Kidney (tissue), 13 donors: ENCODE measurements at regions not wholly inside any gene's neighbourhood (a gene's known extent, or its start where the extent isn't known, plus 50 kb on each side); places are given as distances from the start of the nearest gene placed in this dataset.

Experiments
- DNase-seq, 5 donors: peaks; one replicate each; pipeline ENCODE4 v3.0.0-alpha.2; 2013 to 2020
- FAIRE-seq: peaks from 2 replicates; lab custom pipeline; 2012; peaks lifted over from hg19 to GRCh38; lab: Jason Lieb, UNC
- H3K27ac ChIP-seq, 2 donors: one replicate each; pipeline ENCODE4 v1.7.0; 2013; ENCODE audit warnings: low read depth in 2 of 2, low read length in 2 of 2, inconsistent platforms in 1 of 2
- H3K27me3 ChIP-seq: one replicate; pipeline ENCODE4 v1.7.1; 2013; ENCODE audit warnings: low read length, inconsistent platforms; ENCODE audit not compliant: control insufficient read depth, insufficient read depth
- H3K36me3 ChIP-seq, 3 donors: one replicate each; pipeline versions ENCODE4 v1.7.0 to v1.7.1; 2013; ENCODE audit warnings: low read length in 3 of 3, control low read depth in 1 of 3, inconsistent platforms in 1 of 3; ENCODE audit not compliant: insufficient read depth in 3 of 3, control insufficient read depth in 2 of 3
- H3K4me1 ChIP-seq, 3 donors: one replicate each; pipeline versions ENCODE4 v1.7.0 to v1.7.1; 2013; ENCODE audit warnings: low read length in 3 of 3, inconsistent platforms in 1 of 3, low read depth in 1 of 3; ENCODE audit not compliant: control insufficient read depth in 2 of 3, insufficient read depth in 2 of 3
- H3K4me3 ChIP-seq, 3 donors: one replicate each; pipeline versions ENCODE4 v1.7.0 to v1.8.1; 2013; ENCODE audit warnings: low read length in 3 of 3, control low read depth in 1 of 3, inconsistent platforms in 1 of 3
- H3K9ac ChIP-seq, 3 donors: one replicate each; pipeline versions ENCODE4 v1.7.0 to v1.7.1; 2013; ENCODE audit warnings: low read length in 3 of 3, control low read depth in 1 of 3, inconsistent platforms in 1 of 3
- H3K9me3 ChIP-seq, 3 donors: one replicate each; pipeline versions ENCODE4 v1.7.0 to v1.7.1; 2013; ENCODE audit warnings: low read length in 3 of 3, control low read depth in 1 of 3, inconsistent platforms in 1 of 3; ENCODE audit not compliant: control insufficient read depth in 2 of 3, insufficient read depth in 1 of 3
- intact Hi-C: fragments of 100-400 bp; cut with DNase I; formaldehyde crosslinking; loops from one replicate; pipeline ENCODE4 v1.11.1; 2022
- TF ChIP-seq, protein P1 (sequence below): IDR thresholded peaks from 3 replicates; pipeline ENCODE4 v1.5.1; 2012; ENCODE audit warnings: mild to moderate bottlenecking, moderate library complexity, borderline replicate concordance; ENCODE audit not compliant: insufficient read depth; ENCODE audit errors: extremely low read depth
- donor health status: control.
- donor health status: control.
- donor health status: control.
- donor health status: control.
- donor health status: control.
- donor health status: DM: yes; HTN: yes; CAD: no.
- donor health status: Normal renal cell carcinoma (clear cell type).

- H3K4me1 ChIP-seq: no peaks in the 10 kb centered on the region
- H3K9me3 ChIP-seq: no peaks in the 10 kb centered on the region
- no peak for DNase-seq
- intact Hi-C loops: no loop called here
- no peaks in the 10 kb centered on the region for H3K36me3 ChIP-seq
- H3K27ac ChIP-seq: no peak overlapping the region
- no peaks in the 10 kb centered on the region for H3K27me3 ChIP-seq
- TF ChIP-seq, protein P1, sequence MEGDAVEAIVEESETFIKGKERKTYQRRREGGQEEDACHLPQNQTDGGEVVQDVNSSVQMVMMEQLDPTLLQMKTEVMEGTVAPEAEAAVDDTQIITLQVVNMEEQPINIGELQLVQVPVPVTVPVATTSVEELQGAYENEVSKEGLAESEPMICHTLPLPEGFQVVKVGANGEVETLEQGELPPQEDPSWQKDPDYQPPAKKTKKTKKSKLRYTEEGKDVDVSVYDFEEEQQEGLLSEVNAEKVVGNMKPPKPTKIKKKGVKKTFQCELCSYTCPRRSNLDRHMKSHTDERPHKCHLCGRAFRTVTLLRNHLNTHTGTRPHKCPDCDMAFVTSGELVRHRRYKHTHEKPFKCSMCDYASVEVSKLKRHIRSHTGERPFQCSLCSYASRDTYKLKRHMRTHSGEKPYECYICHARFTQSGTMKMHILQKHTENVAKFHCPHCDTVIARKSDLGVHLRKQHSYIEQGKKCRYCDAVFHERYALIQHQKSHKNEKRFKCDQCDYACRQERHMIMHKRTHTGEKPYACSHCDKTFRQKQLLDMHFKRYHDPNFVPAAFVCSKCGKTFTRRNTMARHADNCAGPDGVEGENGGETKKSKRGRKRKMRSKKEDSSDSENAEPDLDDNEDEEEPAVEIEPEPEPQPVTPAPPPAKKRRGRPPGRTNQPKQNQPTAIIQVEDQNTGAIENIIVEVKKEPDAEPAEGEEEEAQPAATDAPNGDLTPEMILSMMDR: no peak
- H3K9ac ChIP-seq: no peak overlapping the region
- FAIRE-seq: no peak
- no peak overlapping the region for H3K4me3 ChIP-seq
Observed at GRCh38 chr2:142782942-142783443, 94.5 kb upstream of the KYNU start.

GRCh38 chr2:142781146-142781545 is 96.3 kb upstream of the KYNU start:
- H3K27me3 ChIP-seq: no peaks in the 10 kb centered on the region
- no peaks in the 10 kb centered on the region for H3K36me3 ChIP-seq
- no peak overlapping the region for H3K4me3 ChIP-seq
- no peak overlapping the region for H3K9ac ChIP-seq
- TF ChIP-seq, protein P1: no peak
- FAIRE-seq (no peak), DNase-seq (no peak)
- H3K4me1 ChIP-seq: no peaks in the 10 kb centered on the region
- intact Hi-C loops: no loop called here
- no peaks in the 10 kb centered on the region for H3K9me3 ChIP-seq
- no peak overlapping the region for H3K27ac ChIP-seq

GRCh38 chr2:142778289-142778688 is 99.2 kb upstream of the KYNU start:
- no peak for FAIRE-seq
- H3K36me3 ChIP-seq: no peaks in the 10 kb centered on the region
- intact Hi-C loops: no loop called here
- no peak overlapping the region for H3K9ac ChIP-seq
- H3K27me3 ChIP-seq: no peaks in the 10 kb centered on the region
- H3K4me1 ChIP-seq: no peaks in the 10 kb centered on the region
- no peak for DNase-seq
- TF ChIP-seq, protein P1: no peak
- H3K9me3 ChIP-seq: no peaks in the 10 kb centered on the region
- H3K27ac ChIP-seq: no peak overlapping the region
- H3K4me3 ChIP-seq: no peak overlapping the region

- Histone ChIP-seq H3K9ac (no peak overlapping the region), H3K4me1 (no peaks in the 10 kb centered on the region), H3K27ac (no peak overlapping the region), H3K9me3 (no peaks in the 10 kb centered on the region), H3K36me3 (no peaks in the 10 kb centered on the region), H3K27me3 (no peaks in the 10 kb centered on the region), H3K4me3 (no peak overlapping the region)
- DNase-seq: no peak
- intact Hi-C loops: no loop called here
- FAIRE-seq: no peak
- TF ChIP-seq, protein P1: no peak
Observed at GRCh38 chr2:142777742-142778141, 99.7 kb upstream of the KYNU start.
